K562 (cell line): ENCODE measurements at regions not wholly inside any gene's neighbourhood (a gene's known extent, or its start where the extent isn't known, plus 50 kb on each side); places are given as distances from the start of the nearest gene placed in this dataset.

Source experiments
- ATAC-seq: fragments of 200-7000 bp; cut with Tn5 transposase; 3 replicates; pipeline ENCODE4 v1.9.1; 2020; ENCODE audit warnings: moderate library complexity
- BruUV-seq: library from RNA; stranded (reverse); fragments of 400-500 nt; replicated peaks from 2 replicates; lab custom pipeline; 2021; lab: Mats Ljungman, UMichigan
- CTCF ChIA-PET: fragments of 300-600 bp; formaldehyde crosslinking; extraction: SDS; loops from one replicate; lab custom pipeline; 2021; ENCODE audit warnings: low intra/inter-chr PET ratio; lab: Yijun Ruan, JAX
- POLR2A ChIA-PET: fragments of 300-600, 350-650 bp; sonication (Branson Sonifier 250); formaldehyde crosslinking; extraction: SDS; loops from one replicate; lab custom pipeline; 2021; ENCODE audit warnings: antibody characterized with exemption, inconsistent platforms; lab: Yijun Ruan, JAX
- DNase-seq, 4 experiments: peaks; one replicate each; pipeline versions ENCODE4 v3.0.0 to v3.0.0-alpha.2; 2011 to 2018; ENCODE audit warnings: low spot score in 3 of 4, mixed read lengths in 3 of 4; ENCODE audit errors: extremely low read depth in 1 of 4
- FAIRE-seq: peaks from 2 replicates; lab custom pipeline; 2011; peaks lifted over from hg19 to GRCh38; lab: Jason Lieb, UNC
- H2AFZ ChIP-seq: 2 replicates; pipeline ENCODE4 v1.6.0; 2011; ENCODE audit warnings: low read depth, low read length, control low read depth, inconsistent platforms
- H3K27ac ChIP-seq: fragments of 200-600 bp; 3 replicates; pipeline ENCODE4 v1.8.0; 2011; ENCODE audit warnings: low read depth, mild to moderate bottlenecking, control low read depth, inconsistent platforms, low read length, moderate library complexity, mixed read lengths; ENCODE audit errors: extremely low read depth
- H3K27me3 ChIP-seq, 2 experiments: fragments of 300-600 bp in 1 of 2; 2 replicates in 1 of 2; 3 replicates in 1 of 2; pipeline versions ENCODE4 v1.6.0 to v1.8.0; 2011; ENCODE audit warnings: inconsistent platforms in 2 of 2, low read length in 2 of 2, mild to moderate bottlenecking in 1 of 2, mixed read lengths in 1 of 2, moderate library complexity in 1 of 2; ENCODE audit not compliant: control insufficient read depth in 2 of 2, insufficient read depth in 2 of 2
- H3K36me3 ChIP-seq: fragments of 300-600 bp; 3 replicates; pipeline ENCODE4 v1.8.0; 2011; ENCODE audit warnings: mild to moderate bottlenecking, low read length, inconsistent platforms; ENCODE audit not compliant: control insufficient read depth, insufficient read depth
- H3K4me1 ChIP-seq, 2 experiments: fragments of 200-600 bp in 1 of 2; replicated peaks in 1 of 2; 2 replicates in 1 of 2; 3 replicates in 1 of 2; pipeline versions ENCODE4 v1.5.1 to v1.8.0; 2011; ENCODE audit warnings: inconsistent platforms in 2 of 2, low read length in 2 of 2, mild to moderate bottlenecking in 1 of 2, mixed read lengths in 1 of 2, moderate library complexity in 1 of 2; ENCODE audit not compliant: control insufficient read depth in 2 of 2, insufficient read depth in 2 of 2
- H3K4me2 ChIP-seq: 2 replicates; pipeline ENCODE4 v1.6.1; 2011; ENCODE audit warnings: low read length, control low read depth, inconsistent platforms, mixed read lengths; ENCODE audit not compliant: insufficient read depth
- H3K4me3 ChIP-seq: fragments of 200-600 bp; sonication (generic), shearing (Covaris generic); 2 replicates; pipeline ENCODE4 v1.5.1; 2016; ENCODE audit warnings: control low read depth, inconsistent platforms
- H3K79me2 ChIP-seq: fragments of 200-600 bp; 3 replicates; pipeline ENCODE4 v1.8.0; 2011; ENCODE audit warnings: low read length, inconsistent platforms; ENCODE audit not compliant: control insufficient read depth, insufficient read depth
- H3K9ac ChIP-seq, 2 experiments: 2 replicates each; pipeline versions ENCODE4 v1.6.0 to v1.6.1; 2011; ENCODE audit warnings: low read depth in 2 of 2, low read length in 2 of 2, control low read depth in 1 of 2, inconsistent platforms in 1 of 2, mild to moderate bottlenecking in 1 of 2, mixed read lengths in 1 of 2; ENCODE audit not compliant: insufficient read depth in 1 of 2
- H3K9me1 ChIP-seq: one replicate; pipeline ENCODE4 v1.6.0; 2011; ENCODE audit warnings: inconsistent platforms, mild to moderate bottlenecking, low read length, moderate library complexity; ENCODE audit not compliant: control insufficient read depth, insufficient read depth
- H3K9me3 ChIP-seq: replicated peaks from 2 replicates; pipeline ENCODE4 v1.5.1; 2011; ENCODE audit warnings: low read depth, low read length, inconsistent platforms; ENCODE audit not compliant: control insufficient read depth, insufficient read depth
- H4K20me1 ChIP-seq: replicated peaks from 2 replicates; pipeline ENCODE4 v1.6.1; 2011; ENCODE audit warnings: low read length, inconsistent platforms, mixed read lengths; ENCODE audit not compliant: control insufficient read depth, insufficient read depth
- ADNP ChIP-seq: fragments of 200-800 bp; sonication (Bioruptor generic); IDR thresholded peaks from 2 replicates; pipeline ENCODE4 v1.6.1; 2016; ENCODE audit warnings: missing genetic modification characterization, missing compliant biosample characterization
- CCAR2 ChIP-seq: fragments of 200-400 bp; formaldehyde crosslinking; IDR thresholded peaks from 2 replicates; pipeline ENCODE4 v1.6.1; 2017; ENCODE audit warnings: mild to moderate bottlenecking, low read depth, low read length
- CHCHD3 ChIP-seq: fragments of 250-450 bp; sonication (Bioruptor Pico); IDR thresholded peaks from 2 replicates; pipeline ENCODE4 v2.1.2; 2022; ENCODE audit warnings: mild to moderate bottlenecking
- ETV6 ChIP-seq, 3 experiments: fragments of 150-350 bp in 1 of 3; sonication (generic) in 1 of 3; formaldehyde crosslinking in 1 of 3; IDR thresholded peaks; 2 replicates each; pipeline versions ENCODE4 v1.6.1 to v1.8.0; 2014 to 2022; ENCODE audit warnings: borderline replicate concordance in 2 of 3, low read depth in 2 of 3, antibody characterized with exemption in 1 of 3, low read length in 1 of 3, mild to moderate bottlenecking in 1 of 3, missing genetic modification reagents in 1 of 3
- FOXK2 ChIP-seq, 2 experiments: fragments of 450-650 bp; IDR thresholded peaks in 1 of 2; conservative IDR thresholded peaks in 1 of 2; 2 replicates each; pipeline ENCODE4 v1.6.1; 2016; ENCODE audit warnings: low read depth in 2 of 2, mild to moderate bottlenecking in 1 of 2
- KAT7 ChIP-seq: sonication (generic); formaldehyde crosslinking; IDR thresholded peaks from 2 replicates; pipeline ENCODE4 v1.8.0; 2022; ENCODE audit warnings: missing genetic modification reagents, mild to moderate bottlenecking, borderline replicate concordance
- NR3C1 ChIP-seq: sonication (generic); formaldehyde crosslinking; IDR thresholded peaks from 2 replicates; pipeline ENCODE4 v1.8.1; 2022; ENCODE audit warnings: missing genetic modification reagents
- PRPF4 ChIP-seq: fragments of 200-400 bp; formaldehyde crosslinking; IDR thresholded peaks from one replicate; pipeline ENCODE4 v1.6.1; 2017; ENCODE audit warnings: low read length, low read depth, mild to moderate bottlenecking; ENCODE audit not compliant: insufficient read depth, poor library complexity, severe bottlenecking
- RAD51 ChIP-seq: fragments of 450-650 bp; IDR thresholded peaks from 2 replicates; pipeline ENCODE4 v1.7.1; 2016; ENCODE audit warnings: low read depth, mild to moderate bottlenecking, borderline replicate concordance
- RUNX1 ChIP-seq: sonication (generic); IDR thresholded peaks from 2 replicates; pipeline ENCODE4 v1.6.1; 2016; ENCODE audit warnings: antibody characterized with exemption, low read depth
- SP2 ChIP-seq: IDR thresholded peaks from 2 replicates; pipeline ENCODE4 v1.6.1; 2011; ENCODE audit warnings: mild to moderate bottlenecking, low read depth, low read length, moderate library complexity; ENCODE audit not compliant: poor library complexity, severe bottlenecking; ENCODE audit errors: extremely low read depth
- TAF1 ChIP-seq: IDR thresholded peaks from 2 replicates; pipeline ENCODE4 v1.6.1; 2011; ENCODE audit warnings: mild to moderate bottlenecking, low read length, moderate library complexity; ENCODE audit not compliant: insufficient read depth, control insufficient read depth, severe bottlenecking; ENCODE audit errors: extremely low read depth
- THRB ChIP-seq: fragments of 450-650 bp; formaldehyde crosslinking; conservative IDR thresholded peaks from 2 replicates; pipeline ENCODE4 v1.4.0; 2022; ENCODE audit warnings: mild to moderate bottlenecking, missing genetic modification characterization
- ZBED1 ChIP-seq: IDR thresholded peaks from 2 replicates; pipeline ENCODE4 v1.6.1; 2014
- ZNF133 ChIP-seq: fragments of 250-450 bp; sonication (Bioruptor Pico); IDR thresholded peaks from 2 replicates; pipeline ENCODE4 v1.4.0; 2020; ENCODE audit warnings: mild to moderate bottlenecking
- ZNF217 ChIP-seq: sonication (generic); formaldehyde crosslinking; IDR thresholded peaks from 2 replicates; pipeline ENCODE4 v1.8.0; 2022; ENCODE audit warnings: mild to moderate bottlenecking, missing genetic modification reagents
- ZNF79 ChIP-seq: fragments of 250-450 bp; sonication (Bioruptor Pico); IDR thresholded peaks from 2 replicates; pipeline ENCODE4 v1.4.0; 2020; ENCODE audit warnings: low read depth, mild to moderate bottlenecking, moderate library complexity
- ZSCAN32 ChIP-seq: fragments of 450-650 bp; formaldehyde crosslinking; IDR thresholded peaks from 2 replicates; pipeline ENCODE4 v1.4.0; 2020; ENCODE audit warnings: mild to moderate bottlenecking, moderate library complexity
- WGBS: fragments of 100-300 bp; shearing (Covaris generic); methylation state at CpG from one replicate; pipeline ENCODE4 v1.1.6; 2016; ENCODE audit warnings: low coverage, mixed read lengths; ENCODE audit not compliant: insufficient coverage; ENCODE audit errors: missing lambda C conversion rate; 5-methylcytosine and 5-hydroxymethylcytosine counted together
- in situ Hi-C: fragments of 300-500 bp; cut with MboI; formaldehyde crosslinking; loops from 4 replicates; pipeline ENCODE4 v1.15.0; 2018; ENCODE audit warnings: inconsistent platforms, mixed read lengths
- intact Hi-C: fragments of 100-400 bp; cut with micrococcal nuclease; formaldehyde crosslinking; loops from 2 replicates; pipeline ENCODE4 v1.14.2; 2022

DNA sequence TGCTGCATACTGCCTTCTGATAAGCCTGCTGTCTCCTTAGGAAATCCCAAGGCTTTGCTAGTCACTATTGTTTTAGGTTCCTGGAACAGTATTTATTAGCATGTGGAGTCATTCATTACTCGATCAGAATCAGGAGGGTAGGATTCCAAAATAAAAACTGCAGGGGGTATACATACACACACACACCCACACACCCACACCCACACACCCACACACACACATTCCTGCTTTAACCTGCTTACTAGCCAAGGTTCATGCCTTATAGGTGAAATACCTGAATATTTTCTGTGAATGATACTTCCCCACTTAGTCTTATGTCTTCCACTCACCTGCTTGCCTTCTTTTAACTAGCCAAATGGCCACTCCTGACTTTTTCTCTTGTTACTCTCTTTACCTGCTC lies 325.1 kb downstream of the ADGRL2 start:
- ChIA-PET POLR2A (no interaction called here), CTCF (no interaction called here)
- FAIRE-seq (no peak), DNase-seq (no peak), ATAC-seq (no peak)
- no peaks in the 10 kb centered on the region for H3K79me2 ChIP-seq
- H3K4me2 ChIP-seq = no peak overlapping the region
- in situ Hi-C loops = no loop called here
- no TSS peak for BruUV-seq
- H3K36me3 ChIP-seq = no peaks in the 10 kb centered on the region
- no peak overlapping the region for H3K9ac ChIP-seq
- no peak overlapping the region for H3K27ac ChIP-seq
- H3K9me3 ChIP-seq = no peaks in the 10 kb centered on the region
- H3K4me1 ChIP-seq = no peaks in the 10 kb centered on the region
- intact Hi-C loops = no loop called here
- no peak for TF ChIP-seq ZNF133 (CRISPR knock-in tag)
- TF ChIP-seq ZNF79 (CRISPR knock-in tag) = no peak
- no peak for TF ChIP-seq ZSCAN32 (CRISPR knock-in tag)
- TF ChIP-seq PRPF4 = no peak
- no peak for TF ChIP-seq RAD51
- no peak for TF ChIP-seq ZNF217 (CRISPR knock-in tag)
- no peak for TF ChIP-seq RUNX1
- no peak for TF ChIP-seq CCAR2
- TF ChIP-seq CHCHD3 = no peak
- TF ChIP-seq ETV6 (IDR thresholded peaks at IDR 0.05; ENCODE audit: borderline replicate concordance in 1 of 2, low read depth in 2 of 2, low read length in 1 of 2) = no peak
- no peak for TF ChIP-seq ETV6 (CRISPR knock-in tag; IDR thresholded peaks at IDR 0.05; ENCODE audit: borderline replicate concordance)
- TF ChIP-seq TAF1 = no peak
- no peak for TF ChIP-seq ZBED1
- no peak for TF ChIP-seq SP2
- TF ChIP-seq FOXK2 (conservative IDR thresholded peaks at IDR 0.05 in 1 of 2, IDR thresholded peaks at IDR 0.05 in 1 of 2; ENCODE audit: low read depth in 2 of 2) = no peak
- no peak for TF ChIP-seq NR3C1 (CRISPR knock-in tag)
- TF ChIP-seq THRB = no peak
- no peak for TF ChIP-seq KAT7 (CRISPR knock-in tag)
- TF ChIP-seq ADNP (tag) = no peak
- no peaks in the 10 kb centered on the region for H3K9me1 ChIP-seq
- H4K20me1 ChIP-seq = no peaks in the 10 kb centered on the region
- H3K4me3 ChIP-seq = no peak overlapping the region
- no peaks in the 10 kb centered on the region for H3K27me3 ChIP-seq
- no peak overlapping the region for H2AFZ ChIP-seq
- 0% methylated on average over 1 of the region's 1 CpG for WGBS
